BE2C (cell line): ENCODE measurements at regions not wholly inside any gene's neighbourhood (a gene's known extent, or its start where the extent isn't known, plus 50 kb on each side); places are given as distances from the start of the nearest gene placed in this dataset.

ENCODE experiments used
- DNase-seq: peaks from one replicate; pipeline ENCODE4 v3.0.0-alpha.2; 2020
- H3K27me3 ChIP-seq: fragments of 250-450 bp; sonication (Bioruptor Pico); 2 replicates; pipeline ENCODE4 v1.5.1; 2020; ENCODE audit warnings: mild to moderate bottlenecking
- H3K36me3 ChIP-seq: fragments of 250-450 bp; sonication (Bioruptor Pico); 2 replicates; pipeline ENCODE4 v1.5.1; 2020; ENCODE audit warnings: mild to moderate bottlenecking
- H3K4me1 ChIP-seq: fragments of 250-450 bp; sonication (Bioruptor Pico); 2 replicates; pipeline ENCODE4 v1.5.1; 2020
- H3K4me3 ChIP-seq: 2 replicates; pipeline ENCODE4 v1.5.1; 2011; ENCODE audit warnings: low read depth, low read length
- H3K9me3 ChIP-seq: fragments of 250-450 bp; sonication (Bioruptor Pico); 2 replicates; pipeline ENCODE4 v1.5.1; 2020
- CTCF ChIP-seq: IDR thresholded peaks from 2 replicates; pipeline ENCODE4 v1.5.1; 2012; ENCODE audit warnings: mild to moderate bottlenecking, low read depth, low read length

DNA sequence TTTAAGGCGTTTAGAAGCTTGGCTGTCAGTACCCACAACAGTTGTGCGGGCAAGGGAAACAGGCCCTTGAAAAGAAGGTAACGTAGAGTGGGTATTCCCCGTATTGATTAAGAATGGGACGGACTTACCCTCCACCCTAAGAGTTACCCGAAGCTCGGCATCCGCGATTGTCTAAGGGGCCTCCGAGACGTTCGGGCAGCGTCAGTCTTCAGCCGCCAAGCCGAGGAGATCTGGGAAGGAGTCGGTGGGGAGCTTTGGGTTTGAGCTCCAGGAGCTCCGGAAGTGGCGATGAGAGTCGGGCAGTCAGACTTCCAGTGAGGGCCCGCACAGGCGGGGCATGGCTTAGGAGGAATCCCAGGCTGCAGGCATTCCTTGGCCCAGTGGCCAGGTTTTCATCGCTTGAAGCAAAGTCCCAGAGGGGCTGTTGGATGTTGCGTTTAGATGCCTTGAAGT is 748.2 kb upstream of the ADGRB3 start:
- H3K4me1 ChIP-seq, result no peaks in the 10 kb centered on the region
- H3K27me3 ChIP-seq, result no peaks in the 10 kb centered on the region
- TF ChIP-seq CTCF, result no peak
- no peaks in the 10 kb centered on the region for H3K9me3 ChIP-seq
- H3K36me3 ChIP-seq, result no peaks in the 10 kb centered on the region
- no peak for DNase-seq
- H3K4me3 ChIP-seq, result no peak overlapping the region

DNA sequence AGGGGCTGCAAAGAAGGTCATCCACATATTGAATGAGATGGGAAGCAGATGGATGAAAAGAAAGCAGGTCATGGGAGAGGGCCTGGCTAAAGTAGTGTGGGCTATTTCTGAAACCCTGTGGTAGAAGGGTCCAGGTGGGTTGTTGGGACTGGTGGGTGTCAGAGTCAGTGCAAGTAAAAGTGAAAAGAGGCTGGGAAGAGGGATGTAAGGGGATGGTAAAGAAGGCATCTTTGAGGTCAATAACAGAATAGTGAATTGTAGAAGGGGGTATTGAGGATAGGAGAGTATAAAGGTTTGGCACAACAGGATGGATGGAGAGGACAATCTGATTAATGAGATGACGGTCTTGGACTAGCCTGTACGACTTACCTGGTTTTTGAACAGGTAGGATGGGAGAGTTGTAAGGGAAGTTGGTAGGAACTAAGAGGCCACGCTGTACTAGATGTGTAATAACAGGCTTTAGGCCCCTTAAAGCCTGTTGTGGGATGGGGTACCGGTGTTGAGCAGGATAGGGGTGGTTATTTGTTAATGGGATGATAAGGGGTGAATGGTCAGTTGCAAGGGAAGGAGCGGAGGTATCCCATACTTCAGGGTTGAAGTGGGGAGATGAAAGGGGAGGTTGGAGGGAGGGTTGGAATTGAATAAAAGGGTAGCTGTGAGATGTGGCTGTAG is 748.9 kb upstream of the ADGRB3 start:
- H3K4me3 ChIP-seq, result no peak overlapping the region
- no peaks in the 10 kb centered on the region for H3K36me3 ChIP-seq
- no peaks in the 10 kb centered on the region for H3K9me3 ChIP-seq
- no peaks in the 10 kb centered on the region for H3K27me3 ChIP-seq
- no peak for DNase-seq
- no peaks in the 10 kb centered on the region for H3K4me1 ChIP-seq
- no peak for TF ChIP-seq CTCF

DNA sequence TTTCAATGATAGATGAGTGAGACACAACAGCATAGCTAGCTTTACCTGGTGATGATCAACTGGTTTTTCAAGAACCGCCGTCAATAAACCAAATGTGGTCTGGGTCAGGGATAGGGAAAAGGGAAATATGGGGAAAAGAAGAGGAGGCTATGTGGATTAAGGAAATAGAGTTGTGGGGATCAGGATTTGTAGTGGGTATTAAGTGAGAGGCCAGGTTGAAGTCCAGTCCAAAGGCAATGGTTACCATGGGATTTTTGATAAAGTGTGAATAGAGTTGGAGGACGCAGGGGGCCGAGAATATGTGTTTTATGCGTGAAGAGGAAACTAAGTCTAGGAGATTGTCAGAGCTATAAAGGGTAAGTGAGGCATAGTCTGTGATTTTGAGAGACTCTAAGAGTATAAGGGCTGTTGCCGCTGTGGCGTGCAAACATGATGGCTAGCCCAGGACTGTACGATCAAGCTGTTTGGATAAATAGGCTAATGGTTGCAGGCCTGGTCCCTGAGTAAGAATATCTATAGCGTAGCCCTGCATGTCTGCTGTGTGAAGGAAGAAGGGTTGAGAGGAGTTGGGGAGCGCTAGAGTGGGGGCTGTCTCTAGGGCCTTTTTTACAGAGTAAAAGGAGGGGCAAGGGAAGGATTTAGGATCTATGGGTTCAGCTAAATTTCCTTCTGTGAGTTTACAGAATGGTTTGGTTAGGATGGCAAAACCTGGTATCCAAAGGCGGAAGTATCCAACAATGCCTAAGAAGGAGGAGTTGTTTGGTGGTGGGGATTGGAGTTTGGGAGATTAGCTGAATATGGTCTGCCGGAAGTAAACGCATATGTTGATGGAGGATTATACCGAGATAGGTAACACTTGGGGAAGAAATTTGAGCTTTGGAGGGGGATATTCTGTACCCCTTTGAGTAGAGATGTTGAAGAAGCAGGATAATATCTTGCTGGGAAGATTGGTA is 749.7 kb upstream of the ADGRB3 start:
- Histone ChIP-seq H3K4me3 (no peak overlapping the region), H3K4me1 (no peaks in the 10 kb centered on the region), H3K27me3 (no peaks in the 10 kb centered on the region), H3K9me3 (no peaks in the 10 kb centered on the region), H3K36me3 (no peaks in the 10 kb centered on the region)
- TF ChIP-seq CTCF, result no peak
- no peak for DNase-seq

DNA sequence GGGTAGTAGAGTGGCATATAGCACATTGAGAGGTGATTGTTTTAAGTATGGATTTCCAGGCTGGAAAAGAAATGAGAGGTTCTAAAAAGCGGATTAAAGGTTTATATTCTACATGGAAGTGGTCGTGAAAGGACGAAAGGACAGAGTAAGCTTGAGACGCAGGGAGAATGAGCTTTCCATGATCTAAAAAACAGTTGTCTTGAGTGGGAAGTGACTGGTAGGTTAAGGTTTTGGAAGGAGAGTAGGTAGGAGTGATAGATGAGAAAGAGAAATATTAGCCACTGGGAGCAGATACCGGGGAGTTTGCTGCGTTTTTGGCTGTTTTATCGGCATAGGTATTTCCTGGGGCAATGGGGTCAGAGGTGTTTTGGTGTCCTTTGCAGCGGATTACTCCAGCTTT is 750.6 kb upstream of the ADGRB3 start:
- TF ChIP-seq CTCF, result no peak
- H3K9me3 ChIP-seq, result no peaks in the 10 kb centered on the region; the same call in 1 of the 2 replicates
- H3K4me1 ChIP-seq, result no peaks in the 10 kb centered on the region
- DNase-seq, result no peak
- H3K27me3 ChIP-seq, result no peaks in the 10 kb centered on the region
- no peaks in the 10 kb centered on the region for H3K36me3 ChIP-seq
- no peak overlapping the region for H3K4me3 ChIP-seq

DNA sequence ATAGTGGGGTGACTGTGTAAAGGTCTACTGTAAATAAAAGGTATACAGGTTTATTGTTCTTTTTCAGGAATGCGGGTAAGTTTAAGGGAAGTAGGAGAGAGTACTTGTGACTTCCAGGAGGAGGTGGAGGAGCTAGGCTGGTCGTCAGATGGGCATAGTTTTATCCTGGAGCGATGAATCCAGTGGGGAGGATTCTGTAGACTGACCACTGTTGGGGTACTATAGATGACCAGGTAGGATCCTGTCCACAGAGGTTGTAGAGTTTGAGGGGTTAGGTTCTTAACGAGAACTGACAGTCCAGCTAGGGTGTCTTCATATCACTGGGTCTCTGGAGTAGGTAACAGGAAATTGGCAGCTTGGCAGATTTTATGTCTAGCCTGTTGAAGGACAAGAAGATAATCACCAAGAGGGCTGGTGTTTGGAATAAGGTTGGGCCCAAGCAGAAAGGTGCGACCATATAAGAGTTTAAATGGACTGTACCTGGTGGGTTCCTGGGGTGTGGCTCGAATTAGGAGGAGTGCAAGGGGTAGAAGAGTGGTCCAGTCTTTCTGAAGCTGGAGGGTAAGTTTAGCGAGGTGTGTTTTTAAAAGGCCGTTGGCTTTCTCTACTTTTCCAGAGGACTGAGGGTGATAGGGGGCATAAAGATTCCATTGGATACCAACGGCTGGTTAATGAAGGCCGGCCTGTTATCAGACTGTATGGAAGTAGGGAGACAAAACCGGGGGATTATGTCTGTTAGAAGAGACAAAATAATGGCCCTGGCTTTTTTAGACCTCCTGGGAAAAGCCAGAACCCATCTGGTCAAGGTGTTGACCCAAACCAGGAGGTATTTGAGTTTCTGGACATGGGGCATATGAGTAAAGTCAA is 751.3 kb upstream of the ADGRB3 start:
- DNase-seq, result no peak
- TF ChIP-seq CTCF, result no peak
- Histone ChIP-seq H3K4me1 (no peaks in the 10 kb centered on the region), H3K9me3 (no peaks in the 10 kb centered on the region; the same call in 1 of the 2 replicates), H3K36me3 (no peaks in the 10 kb centered on the region), H3K27me3 (no peaks in the 10 kb centered on the region), H3K4me3 (no peak overlapping the region)
